Panc1 (cell line): ENCODE measurements at regions not wholly inside any gene's neighbourhood (a gene's known extent, or its start where the extent isn't known, plus 50 kb on each side); places are given as distances from the start of the nearest gene placed in this dataset.

ENCODE experiments used
- ATAC-seq: fragments of 200-7000 bp; cut with Tn5 transposase; 2 replicates; pipeline ENCODE4 v1.9.1; 2020; ENCODE audit warnings: mild to moderate bottlenecking, moderate library complexity
- BruUV-seq: library from RNA; stranded (reverse); fragments of 400-500 nt; replicated peaks from 2 replicates; lab custom pipeline; 2021; lab: Mats Ljungman, UMichigan
- CTCF ChIA-PET: fragments of 300-600 bp; sonication (Branson Sonifier 250); formaldehyde crosslinking; loops from one replicate; lab custom pipeline; 2022; ENCODE audit warnings: antibody characterized with exemption; lab: Charles Lee
- POLR2A ChIA-PET: fragments of 300-600 bp; sonication (Branson Sonifier 250); formaldehyde crosslinking; loops from one replicate; lab custom pipeline; 2022; ENCODE audit warnings: antibody characterized with exemption; lab: Charles Lee
- DNase-seq: peaks from one replicate; pipeline ENCODE4 v3.0.0-alpha.2; 2010; ENCODE audit warnings: low read depth, low spot score
- H3K27ac ChIP-seq: 2 replicates; pipeline ENCODE4 v1.5.1; 2011; ENCODE audit warnings: mild to moderate bottlenecking, low read length, inconsistent platforms
- H3K27me3 ChIP-seq: fragments of 200-500 bp; sonication (Bioruptor generic); 2 replicates; pipeline ENCODE4 v1.6.0; 2014; ENCODE audit warnings: low read length, inconsistent platforms; ENCODE audit not compliant: control insufficient read depth, insufficient read depth
- H3K36me3 ChIP-seq: fragments of 200-500 bp; sonication (Bioruptor generic); 2 replicates; pipeline ENCODE4 v1.5.1; 2014; ENCODE audit warnings: inconsistent platforms, mild to moderate bottlenecking, low read length, moderate library complexity; ENCODE audit not compliant: control insufficient read depth, insufficient read depth
- H3K4me1 ChIP-seq: 2 replicates; pipeline ENCODE4 v1.5.1; 2011; ENCODE audit warnings: inconsistent platforms, mild to moderate bottlenecking, low read length, moderate library complexity; ENCODE audit not compliant: control insufficient read depth, insufficient read depth
- H3K4me3 ChIP-seq, 2 experiments: 2 replicates each; pipeline ENCODE4 v1.5.1; 2011 to 2012; ENCODE audit warnings: low read depth in 2 of 2, low read length in 2 of 2, mild to moderate bottlenecking in 2 of 2, inconsistent platforms in 1 of 2, moderate library complexity in 1 of 2
- H3K9me3 ChIP-seq: fragments of 200-500 bp; sonication (Bioruptor generic); 2 replicates; pipeline ENCODE4 v1.5.1; 2014; ENCODE audit warnings: low read depth, mild to moderate bottlenecking, inconsistent platforms, low read length, moderate library complexity; ENCODE audit not compliant: control insufficient read depth, insufficient read depth
- CTCF ChIP-seq: fragments of 450-650 bp; IDR thresholded peaks from 2 replicates; pipeline ENCODE4 v1.5.1; 2017; ENCODE audit warnings: mild to moderate bottlenecking
- POLR2AphosphoS5 ChIP-seq: IDR thresholded peaks from 2 replicates; pipeline ENCODE4 v1.6.1; 2012; ENCODE audit warnings: mild to moderate bottlenecking, low read depth, low read length, moderate library complexity
- REST ChIP-seq, 2 experiments: IDR thresholded peaks; 2 replicates each; pipeline ENCODE4 v1.6.1; 2011 to 2012; ENCODE audit warnings: low read depth in 2 of 2, control low read depth in 1 of 2, low read length in 1 of 2, mild to moderate bottlenecking in 1 of 2, moderate library complexity in 1 of 2; ENCODE audit not compliant: insufficient read depth in 1 of 2
- SIN3A ChIP-seq: IDR thresholded peaks from 2 replicates; pipeline ENCODE4 v1.6.1; 2012; ENCODE audit warnings: low read depth, mild to moderate bottlenecking, low read length, moderate library complexity, borderline replicate concordance; ENCODE audit not compliant: insufficient read depth
- TCF7L2 ChIP-seq: IDR thresholded peaks from 2 replicates; pipeline ENCODE4 v1.6.1; 2011; ENCODE audit warnings: mild to moderate bottlenecking, low read depth, low read length, inconsistent platforms
- in situ Hi-C: cut with HindIII; loops from 2 replicates; pipeline ENCODE4 v1.10.0; 2016; ENCODE audit warnings: low sequenced_read_pairs, low pct_unique_long_range_greater_than_20kb
- intact Hi-C: fragments of 100-400 bp; cut with micrococcal nuclease; formaldehyde crosslinking; loops from one replicate; pipeline ENCODE4 v1.10.0; 2022; ENCODE audit not compliant: unreplicated experiment

GRCh38 chr6:141251286-141251685 lies 881.4 kb upstream of the GJE1 start:
- H3K36me3 ChIP-seq = no peaks in the 10 kb centered on the region
- no peak overlapping the region for H3K4me3 ChIP-seq
- no peaks in the 10 kb centered on the region for H3K4me1 ChIP-seq
- ChIA-PET CTCF (no interaction called here), POLR2A (no interaction called here)
- TF ChIP-seq POLR2AphosphoS5 (no peak), CTCF (no peak), REST (IDR thresholded peaks at IDR 0.05; ENCODE audit: insufficient read depth in 1 of 2, low read depth in 2 of 2, low read length in 1 of 2) (no peak), SIN3A (no peak), TCF7L2 (no peak)
- DNase-seq (no peak), ATAC-seq (no peak)
- no peaks in the 10 kb centered on the region for H3K27me3 ChIP-seq
- H3K27ac ChIP-seq = no peak overlapping the region
- H3K9me3 ChIP-seq = no peaks in the 10 kb centered on the region
- in situ Hi-C loops (no loop called here), intact Hi-C loops (no loop called here)
- no TSS peak for BruUV-seq

- TF ChIP-seq REST (IDR thresholded peaks at IDR 0.05; ENCODE audit: insufficient read depth in 1 of 2, low read depth in 2 of 2, low read length in 1 of 2) = no peak
- TF ChIP-seq SIN3A = no peak
- no peak for TF ChIP-seq TCF7L2
- no peak for TF ChIP-seq POLR2AphosphoS5
- no peak for TF ChIP-seq CTCF
- H3K27me3 ChIP-seq = no peaks in the 10 kb centered on the region
- CTCF ChIA-PET = no interaction called here
- no peaks in the 10 kb centered on the region for H3K9me3 ChIP-seq
- no peaks in the 10 kb centered on the region for H3K36me3 ChIP-seq
- in situ Hi-C loops (no loop called here), intact Hi-C loops (no loop called here)
- H3K4me3 ChIP-seq = no peak overlapping the region
- POLR2A ChIA-PET = no interaction called here
- no TSS peak for BruUV-seq
- ATAC-seq (no peak), DNase-seq (no peak)
- H3K4me1 ChIP-seq = no peaks in the 10 kb centered on the region
- no peak overlapping the region for H3K27ac ChIP-seq
Observed at GRCh38 chr6:141248021-141248799, 884.5 kb upstream of the GJE1 start.
